ENCODE measurements at regions not wholly inside any gene's neighbourhood (a gene's known extent, or its start where the extent isn't known, plus 50 kb on each side); places are given as distances from the start of the nearest gene placed in this dataset.
"Not testable (repeated sequence)": the region's sequence is repeated elsewhere in the genome, so short reads cannot be mapped to it uniquely, and the experiment has no call there.

DNA sequence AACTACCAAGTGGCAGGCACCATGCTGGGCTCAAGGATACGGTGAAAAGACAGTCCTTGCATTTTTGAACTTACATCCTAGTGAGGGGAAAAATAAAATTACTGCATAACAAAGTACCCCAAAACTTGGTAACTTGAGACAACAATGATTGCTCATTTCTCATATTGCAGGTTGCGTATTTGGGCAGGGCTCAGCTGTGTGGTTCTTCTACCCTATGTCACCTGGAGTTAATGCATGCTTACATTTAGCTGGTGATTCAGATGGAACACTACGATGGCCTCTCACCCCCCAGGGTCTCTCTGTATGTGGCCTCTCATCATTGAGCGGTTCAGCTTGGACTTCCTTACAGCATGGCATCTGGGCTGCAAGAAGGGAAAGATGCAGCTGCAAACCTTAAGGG, 60.7 kb upstream of the RBM19 start:
- peaks cover 0 to 6% (median 0%) of the 10 kb centered on the region in 5 donors for H3K27me3 ChIP-seq (ENCODE audit: control insufficient read depth in 5 of 5, insufficient read depth in 4 of 5, low read length in 5 of 5)
- H3K36me3 ChIP-seq (ENCODE audit: control insufficient read depth in 5 of 5, insufficient read depth in 5 of 5, low read length in 5 of 5) = no peaks in the 10 kb centered on the region
- H3K4me1 ChIP-seq (ENCODE audit: control insufficient read depth in 5 of 5, insufficient read depth in 5 of 5, low read length in 5 of 5) = no peaks in the 10 kb centered on the region
- peaks cover 4 to 15% (median 8%) of the 10 kb centered on the region in 5 donors for H3K9me3 ChIP-seq (ENCODE audit: control insufficient read depth in 5 of 5, low read length in 5 of 5)
- H3K9ac ChIP-seq (ENCODE audit: low read length in 5 of 5) = no peak overlapping the region
- H3K27ac ChIP-seq (ENCODE audit: low read depth, low read length) = no peak overlapping the region
- no peak overlapping the region for H3K4me3 ChIP-seq (ENCODE audit: low read depth in 1 of 5, low read length in 5 of 5)

DNA sequence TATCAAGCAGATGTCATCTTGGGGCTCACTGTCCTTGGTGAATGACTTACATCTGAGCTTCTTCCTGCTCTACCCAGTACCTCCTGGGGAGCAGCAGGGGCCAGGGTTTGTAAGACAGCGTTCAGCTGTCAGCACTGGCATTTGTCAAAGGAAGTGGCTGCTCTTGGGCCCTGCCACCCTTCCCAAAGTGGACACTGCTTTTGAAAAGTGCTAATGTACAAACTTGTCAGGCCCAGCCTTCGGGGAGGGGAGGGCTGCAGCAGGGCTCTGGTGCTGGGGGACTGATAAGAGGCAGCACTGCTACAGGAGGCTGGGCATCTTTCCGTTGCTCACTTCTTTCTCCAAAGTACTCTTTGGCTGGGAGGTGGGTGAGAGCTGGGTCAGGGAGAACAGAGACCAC, 59.8 kb upstream of the RBM19 start:
- Histone ChIP-seq H3K9ac (ENCODE audit: low read length in 5 of 5) (no peak overlapping the region), H3K4me3 (ENCODE audit: low read depth in 1 of 5, low read length in 5 of 5) (no peak overlapping the region), H3K9me3 (ENCODE audit: control insufficient read depth in 5 of 5, low read length in 5 of 5) (peaks cover 4 to 15% (median 8%) of the 10 kb centered on the region in 5 donors), H3K27ac (ENCODE audit: low read depth, low read length) (no peak overlapping the region), H3K36me3 (ENCODE audit: control insufficient read depth in 5 of 5, insufficient read depth in 5 of 5, low read length in 5 of 5) (no peaks in the 10 kb centered on the region), H3K27me3 (ENCODE audit: control insufficient read depth in 5 of 5, insufficient read depth in 4 of 5, low read length in 5 of 5) (peaks cover 0 to 7% (median 0%) of the 10 kb centered on the region in 5 donors), H3K4me1 (ENCODE audit: control insufficient read depth in 5 of 5, insufficient read depth in 5 of 5, low read length in 5 of 5) (no peaks in the 10 kb centered on the region)

- H3K9me3 ChIP-seq (ENCODE audit: control insufficient read depth in 5 of 5, low read length in 5 of 5); H3K4me1 ChIP-seq (ENCODE audit: control insufficient read depth in 5 of 5, insufficient read depth in 5 of 5, low read length in 5 of 5); H3K36me3 ChIP-seq (ENCODE audit: control insufficient read depth in 5 of 5, insufficient read depth in 5 of 5, low read length in 5 of 5); H3K27ac ChIP-seq (ENCODE audit: low read depth, low read length); H3K9ac ChIP-seq (ENCODE audit: low read length in 5 of 5); H3K4me3 ChIP-seq (ENCODE audit: low read depth in 1 of 5, low read length in 5 of 5): not testable (repeated sequence)
- H3K27me3 ChIP-seq (ENCODE audit: control insufficient read depth in 5 of 5, insufficient read depth in 4 of 5, low read length in 5 of 5) = peaks cover 0 to 19% (median 0%) of the 10 kb centered on the region in 5 donors
These were observed 56.0 kb upstream of the RBM19 start for GRCh38 chr12:114022081-114022480.

- Histone ChIP-seq H3K27me3 (ENCODE audit: control insufficient read depth in 5 of 5, insufficient read depth in 4 of 5, low read length in 5 of 5) (peaks cover 0 to 12% (median 0%) of the 10 kb centered on the region in 5 donors), H3K27ac (ENCODE audit: low read depth, low read length) (no peak overlapping the region), H3K4me1 (ENCODE audit: control insufficient read depth in 5 of 5, insufficient read depth in 5 of 5, low read length in 5 of 5) (no peaks in the 10 kb centered on the region), H3K4me3 (ENCODE audit: low read depth in 1 of 5, low read length in 5 of 5) (no peak overlapping the region), H3K36me3 (ENCODE audit: control insufficient read depth in 5 of 5, insufficient read depth in 5 of 5, low read length in 5 of 5) (no peaks in the 10 kb centered on the region), H3K9me3 (ENCODE audit: control insufficient read depth in 5 of 5, low read length in 5 of 5) (no peaks in the 10 kb centered on the region), H3K9ac (ENCODE audit: low read length in 5 of 5) (no peak overlapping the region)
These were observed 52.5 kb upstream of the RBM19 start for GRCh38 chr12:114018669-114019068.
